ENCODE measurements at regions not wholly inside any gene's neighbourhood (a gene's known extent, or its start where the extent isn't known, plus 50 kb on each side); places are given as distances from the start of the nearest gene placed in this dataset.

DNA sequence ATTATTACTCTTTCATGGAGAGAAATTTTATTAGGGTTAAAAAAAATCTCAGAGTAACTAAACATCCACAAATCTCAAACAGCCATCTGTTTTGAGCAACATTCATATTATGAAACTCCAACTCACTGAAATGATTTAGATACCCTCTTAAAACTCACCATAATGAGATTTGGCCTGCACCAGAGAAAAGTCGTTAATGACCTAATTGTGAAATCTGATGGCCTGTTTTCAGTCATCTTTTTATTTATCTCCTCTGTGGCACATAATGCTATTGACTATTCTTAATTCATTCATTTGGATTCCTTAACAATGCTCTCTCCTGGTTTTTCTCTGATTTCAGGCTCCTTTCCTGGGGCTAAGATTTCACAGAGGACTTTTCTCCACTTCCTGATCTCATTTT, 192.7 kb downstream of the RNF144B start:
- DNase-seq (ENCODE audit: low read depth, low spot score): no peak
- no peak overlapping the region for H3K4me3 ChIP-seq (ENCODE audit: low read depth, low read length)
- ChIA-PET CTCF (interaction anchor here (1.6 kb wide), 1 partner anchor 52 kb away, joined by 3 read pairs; no protein-coding TSS in a partner anchor), POLR2A (no interaction called here)
- TF ChIP-seq, protein P1, sequence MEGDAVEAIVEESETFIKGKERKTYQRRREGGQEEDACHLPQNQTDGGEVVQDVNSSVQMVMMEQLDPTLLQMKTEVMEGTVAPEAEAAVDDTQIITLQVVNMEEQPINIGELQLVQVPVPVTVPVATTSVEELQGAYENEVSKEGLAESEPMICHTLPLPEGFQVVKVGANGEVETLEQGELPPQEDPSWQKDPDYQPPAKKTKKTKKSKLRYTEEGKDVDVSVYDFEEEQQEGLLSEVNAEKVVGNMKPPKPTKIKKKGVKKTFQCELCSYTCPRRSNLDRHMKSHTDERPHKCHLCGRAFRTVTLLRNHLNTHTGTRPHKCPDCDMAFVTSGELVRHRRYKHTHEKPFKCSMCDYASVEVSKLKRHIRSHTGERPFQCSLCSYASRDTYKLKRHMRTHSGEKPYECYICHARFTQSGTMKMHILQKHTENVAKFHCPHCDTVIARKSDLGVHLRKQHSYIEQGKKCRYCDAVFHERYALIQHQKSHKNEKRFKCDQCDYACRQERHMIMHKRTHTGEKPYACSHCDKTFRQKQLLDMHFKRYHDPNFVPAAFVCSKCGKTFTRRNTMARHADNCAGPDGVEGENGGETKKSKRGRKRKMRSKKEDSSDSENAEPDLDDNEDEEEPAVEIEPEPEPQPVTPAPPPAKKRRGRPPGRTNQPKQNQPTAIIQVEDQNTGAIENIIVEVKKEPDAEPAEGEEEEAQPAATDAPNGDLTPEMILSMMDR (IDR thresholded peaks at IDR 0.05; ENCODE audit: insufficient read depth, low read length, missing control alignments): no peak

DNA sequence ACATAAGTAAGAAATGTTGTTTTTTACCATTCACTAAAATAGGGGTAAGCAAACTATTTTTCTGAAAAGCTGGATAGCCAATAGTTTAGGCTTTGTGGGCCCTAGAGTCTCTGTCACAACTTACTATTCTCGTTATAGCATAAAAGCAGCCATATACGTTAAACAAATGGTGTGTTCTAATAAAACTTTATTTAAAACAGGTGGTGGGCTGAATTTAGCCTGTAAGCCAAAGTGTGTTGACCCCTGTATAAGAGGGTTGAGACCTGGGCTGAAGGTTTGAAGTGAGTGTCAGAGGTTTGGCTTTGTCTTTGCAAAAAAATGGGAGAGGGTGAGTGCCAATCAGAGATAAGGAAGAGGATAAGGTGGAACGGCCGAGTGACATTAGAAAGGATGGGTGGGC, 197.2 kb downstream of the RNF144B start:
- CTCF ChIA-PET: interaction anchor here (1.7 to 1.9 kb wide), 2 partner anchors 12 to 14 kb away, joined by 5 to 6 read pairs; no protein-coding TSS in a partner anchor
- DNase-seq (ENCODE audit: low read depth, low spot score): no peak
- POLR2A ChIA-PET: no interaction called here
- H3K4me3 ChIP-seq (ENCODE audit: low read depth, low read length): no peak overlapping the region
- TF ChIP-seq, protein P1 (IDR thresholded peaks at IDR 0.05; ENCODE audit: insufficient read depth, low read length, missing control alignments): no peak

DNA sequence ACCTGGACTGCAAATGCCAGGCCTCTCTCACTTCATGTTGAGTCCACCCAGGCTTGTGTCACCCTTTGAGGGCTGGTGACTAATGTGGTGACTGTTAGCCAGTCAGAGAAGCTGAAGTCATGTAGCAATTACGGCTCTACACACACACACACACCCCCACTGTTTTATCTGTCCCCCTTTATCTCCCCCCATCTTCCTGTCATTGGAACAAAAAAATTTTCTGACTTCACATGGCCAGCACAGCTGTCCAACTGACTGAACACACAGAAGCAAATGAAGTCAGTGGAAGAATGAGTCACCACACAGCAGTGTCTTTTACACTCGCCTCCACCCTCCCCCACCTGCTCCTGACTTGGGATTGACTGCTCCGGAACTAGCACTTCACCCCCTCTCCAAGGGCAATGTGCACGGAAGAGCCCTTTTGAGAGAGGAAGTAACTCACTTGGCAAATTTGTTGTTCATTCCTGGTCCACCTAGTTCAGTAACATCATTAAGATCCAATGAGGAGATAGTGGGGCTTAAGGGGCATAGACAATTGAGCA, 198.0 kb downstream of the RNF144B start:
- peak; percentile 33 for DNase-seq (ENCODE audit: low read depth, low spot score)
- POLR2A ChIA-PET: no interaction called here
- CTCF ChIA-PET: interaction anchor here (1.7 to 1.9 kb wide), 2 partner anchors 11 to 14 kb away, joined by 5 to 6 read pairs; no protein-coding TSS in a partner anchor

GRCh38 chr6:18586133-18586532, 199.0 kb downstream of the RNF144B start:
- TF ChIP-seq, protein P1 (IDR thresholded peaks at IDR 0.05; ENCODE audit: insufficient read depth, low read length, missing control alignments): no peak
- no peak for DNase-seq (ENCODE audit: low read depth, low spot score)
- ChIA-PET CTCF (interaction anchor here (1.9 kb wide), 1 partner anchor 10 kb away, joined by 6 read pairs; no protein-coding TSS in a partner anchor), POLR2A (no interaction called here)
- no peak overlapping the region for H3K4me3 ChIP-seq (ENCODE audit: low read depth, low read length)

More for the DNA sequence above, 198.0 kb downstream of the RNF144B start:
- TF ChIP-seq, protein P1 (IDR thresholded peaks at IDR 0.05; ENCODE audit: insufficient read depth, low read length, missing control alignments): no peak
- no peak overlapping the region for H3K4me3 ChIP-seq (ENCODE audit: low read depth, low read length)

GRCh38 chr6:18595774-18596530, 208.8 kb downstream of the RNF144B start:
- H3K4me3 ChIP-seq (ENCODE audit: low read depth, low read length): no peak overlapping the region
- POLR2A ChIA-PET: no interaction called here

DNA sequence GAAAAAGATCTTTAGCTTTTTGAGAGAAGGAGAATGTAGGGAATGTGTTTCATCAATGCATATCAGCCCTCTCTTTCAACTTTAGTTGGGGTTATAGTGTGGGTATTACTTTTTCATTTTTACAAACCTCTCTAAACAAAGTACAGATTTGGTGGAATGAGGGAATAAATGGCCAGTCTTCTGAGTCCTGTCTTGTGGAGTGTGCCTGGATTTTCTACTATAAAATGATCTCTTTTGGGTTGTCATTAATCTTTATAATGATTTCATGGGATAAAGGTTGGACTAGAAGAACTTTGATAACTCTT, 209.3 kb downstream of the RNF144B start:
- CTCF ChIA-PET: interaction anchor here (0.6 to 3.3 kb wide), 14 partner anchors 10 to 1531 kb away, joined by 3 to 16 read pairs (median 4); no protein-coding TSS in a partner anchor
- no peak for DNase-seq (ENCODE audit: low read depth, low spot score)
- H3K4me3 ChIP-seq (ENCODE audit: low read depth, low read length): no peak overlapping the region
- TF ChIP-seq, protein P1 (IDR thresholded peaks at IDR 0.05; ENCODE audit: insufficient read depth, low read length, missing control alignments): no peak
- POLR2A ChIA-PET: no interaction called here

More at GRCh38 chr6:18595774-18596530, 208.8 kb downstream of the RNF144B start:
- CTCF ChIA-PET: interaction anchor here (0.6 to 3.3 kb wide), 18 partner anchors 11 to 1531 kb away, joined by 3 to 16 read pairs (median 4); no protein-coding TSS in a partner anchor
- TF ChIP-seq, protein P1 (IDR thresholded peaks at IDR 0.05; ENCODE audit: insufficient read depth, low read length, missing control alignments): peak; percentile 91
- DNase-seq (ENCODE audit: low read depth, low spot score): peak; percentile 16

Measured in AG04449 (cell line).